MV-4-11 (cell line): ENCODE measurements at regions not wholly inside any gene's neighbourhood (a gene's known extent, or its start where the extent isn't known, plus 50 kb on each side); places are given as distances from the start of the nearest gene placed in this dataset.
"Not testable (repeated sequence)": the region's sequence is repeated elsewhere in the genome, so short reads cannot be mapped to it uniquely, and the experiment has no call there.

ENCODE experiments used
- DNase-seq: peaks from one replicate; lab custom pipeline; 2025; lab: John Stamatoyannopoulos, UW

DNA sequence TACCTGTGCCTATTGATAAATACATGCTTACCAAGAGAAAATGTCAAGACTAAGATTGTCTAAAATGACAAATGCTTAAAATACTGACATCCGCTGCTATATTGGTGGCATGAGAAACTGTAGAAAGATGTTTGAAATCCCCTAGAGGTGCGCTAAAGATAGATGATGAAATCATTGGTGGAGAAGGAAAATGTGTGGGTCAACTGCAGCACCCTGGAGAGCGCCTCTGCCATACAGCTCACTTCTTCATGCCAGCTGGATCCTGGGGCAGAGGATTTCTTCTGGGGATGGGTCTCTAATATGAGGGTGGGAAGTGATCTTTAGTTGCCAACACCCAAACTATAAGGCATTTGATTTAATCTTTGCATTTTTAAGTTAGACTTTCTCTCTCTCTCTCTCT, 680.4 kb upstream of the POM121L12 start:
- no peak for DNase-seq

GRCh38 chr7:52352013-52352981, 683.1 kb upstream of the POM121L12 start:
- no peak for DNase-seq

DNA sequence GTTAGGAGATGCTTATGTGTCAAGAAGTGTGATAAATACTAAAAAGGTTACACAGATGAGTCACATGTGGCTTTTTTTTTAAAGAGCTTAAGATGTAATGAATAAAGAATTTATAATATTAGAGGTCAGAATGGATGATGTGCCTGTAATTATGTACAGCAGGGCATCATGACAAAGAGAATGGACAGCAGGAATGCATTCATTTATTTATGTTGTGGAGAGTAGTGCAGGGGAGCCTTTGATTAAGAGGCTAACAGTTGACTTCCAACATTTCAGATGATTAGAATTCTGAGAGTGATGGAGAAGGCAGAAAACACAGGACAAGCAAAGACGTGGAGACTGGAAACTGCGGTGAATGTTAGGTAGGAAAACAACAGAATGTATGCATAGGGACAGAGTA, 691.4 kb upstream of the POM121L12 start:
- DNase-seq: no peak

GRCh38 chr7:52340067-52340466, 695.4 kb upstream of the POM121L12 start:
- no peak for DNase-seq

DNA sequence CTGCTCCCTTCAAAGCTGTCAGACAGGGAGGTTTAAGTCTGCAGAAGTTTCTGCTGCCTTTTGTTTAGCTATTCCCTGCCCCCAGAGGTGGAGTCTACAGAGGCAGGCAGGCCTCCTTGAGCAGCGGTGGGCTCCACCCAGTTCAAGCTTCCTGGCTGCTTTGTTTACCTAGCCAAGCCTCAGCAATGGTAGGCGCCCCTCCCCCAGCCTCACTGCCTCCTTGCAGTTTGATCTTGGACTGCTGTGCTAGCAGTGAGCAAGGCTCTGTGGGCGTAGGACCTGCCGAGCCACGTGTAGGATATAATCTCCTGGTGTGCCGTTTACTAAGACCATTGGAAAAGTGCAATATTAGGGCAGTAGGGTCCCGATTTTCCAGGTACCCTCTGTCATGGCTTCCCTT, 707.1 kb upstream of the POM121L12 start:
- DNase-seq: not testable (repeated sequence)

DNA sequence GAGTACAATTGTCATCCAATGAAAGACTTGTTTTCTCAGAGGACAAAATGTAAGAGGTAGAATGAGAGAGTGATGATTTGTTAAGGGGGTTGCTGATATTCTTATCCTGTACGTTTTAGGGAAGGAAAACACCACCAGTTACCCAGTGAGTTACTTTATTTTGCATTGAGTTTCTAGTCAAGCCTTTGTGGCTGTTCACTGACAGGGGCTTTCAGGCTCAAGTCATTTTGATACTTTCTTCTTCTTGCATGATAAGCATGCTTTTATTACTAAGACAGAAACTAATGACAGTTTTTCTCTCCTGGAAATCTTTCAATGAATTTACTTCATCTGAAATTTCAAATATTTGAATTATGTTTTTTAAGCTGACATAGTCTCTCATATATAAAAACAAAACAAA, 710.2 kb upstream of the POM121L12 start:
- no peak for DNase-seq

GRCh38 chr7:52323202-52323746, 712.2 kb upstream of the POM121L12 start:
- DNase-seq: no peak

- no peak for DNase-seq
These were observed 714.8 kb upstream of the POM121L12 start for GRCh38 chr7:52320610-52321009.

GRCh38 chr7:52317921-52318320, 717.5 kb upstream of the POM121L12 start:
- no peak for DNase-seq

DNA sequence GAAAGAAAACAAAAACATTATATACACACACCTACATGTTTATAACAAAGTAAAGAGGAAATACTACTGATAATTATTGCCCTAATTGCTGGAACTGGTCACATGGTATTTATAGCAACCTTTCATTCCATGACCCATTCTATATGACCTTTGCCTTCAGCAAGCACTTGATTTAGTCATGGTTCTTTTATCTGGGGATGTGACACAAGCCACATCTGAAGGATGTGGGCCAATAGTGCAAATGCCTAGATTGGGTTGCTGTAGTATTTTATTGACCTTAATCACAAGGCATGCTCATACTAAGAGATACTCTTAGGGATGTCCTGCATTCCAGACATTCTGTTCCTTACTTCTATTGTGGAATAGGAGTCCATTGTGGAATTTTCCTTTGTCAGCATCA, 723.5 kb upstream of the POM121L12 start:
- DNase-seq: no peak

- no peak for DNase-seq
These were observed 725.8 kb upstream of the POM121L12 start for GRCh38 chr7:52309631-52310030.

DNA sequence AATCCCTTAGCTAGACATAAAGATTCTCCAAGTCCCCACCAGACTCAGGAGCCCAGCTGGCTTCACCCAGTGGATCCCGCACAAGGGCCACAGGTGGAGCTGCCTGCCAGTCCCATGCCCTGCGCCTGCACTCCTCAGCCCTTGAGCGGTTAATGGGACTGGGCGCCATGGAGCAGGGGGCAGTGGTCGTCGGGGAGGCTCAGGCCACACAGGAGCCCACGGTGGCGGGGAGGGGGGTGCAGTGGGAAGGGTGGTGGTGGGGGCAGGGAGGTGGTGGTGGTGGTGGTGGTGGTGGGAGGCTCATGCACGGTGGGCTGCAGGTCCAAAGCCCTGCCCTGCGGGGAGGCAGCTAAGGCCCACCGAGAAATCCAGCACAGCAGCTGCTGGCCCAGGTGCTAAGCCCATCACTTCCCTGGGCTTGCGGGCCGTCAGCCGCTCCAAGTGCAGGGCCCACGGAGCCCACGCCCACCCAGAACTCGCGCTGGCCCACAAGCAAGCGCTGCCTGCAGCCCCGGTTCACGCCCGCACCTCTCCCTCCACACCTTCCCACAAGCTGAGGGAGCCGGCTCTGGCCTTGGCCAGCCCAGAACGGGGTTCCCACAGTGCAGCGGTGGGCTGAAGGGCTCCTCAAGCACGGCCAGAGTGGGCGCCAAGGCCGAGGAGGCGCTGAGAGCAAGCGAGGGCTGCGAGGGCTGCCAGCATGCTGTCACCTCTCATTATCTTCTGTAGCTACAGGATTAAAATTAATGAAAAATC, 732.5 kb upstream of the POM121L12 start:
- DNase-seq: no peak

GRCh38 chr7:52297128-52297527, 738.3 kb upstream of the POM121L12 start:
- DNase-seq: no peak

DNA sequence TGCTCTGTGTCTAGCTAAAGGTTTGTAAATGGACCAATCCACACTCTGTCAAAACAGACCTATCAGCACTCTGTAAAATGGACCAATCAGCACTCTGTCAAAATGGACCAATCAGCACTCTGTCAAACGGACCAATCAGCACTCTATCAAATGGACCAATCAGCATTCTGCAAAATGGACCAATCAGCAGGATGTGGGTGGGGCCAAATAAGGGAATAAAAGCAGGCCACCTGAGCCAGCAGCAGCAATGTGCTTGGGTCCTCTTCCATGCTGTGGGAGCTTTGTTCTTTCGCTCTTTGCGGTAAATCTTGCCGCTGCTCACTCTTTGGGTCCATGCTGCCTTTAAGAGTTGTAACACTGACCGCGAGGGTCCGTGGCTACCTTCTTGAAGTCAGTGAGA, 740.5 kb upstream of the POM121L12 start:
- DNase-seq: no peak

DNA sequence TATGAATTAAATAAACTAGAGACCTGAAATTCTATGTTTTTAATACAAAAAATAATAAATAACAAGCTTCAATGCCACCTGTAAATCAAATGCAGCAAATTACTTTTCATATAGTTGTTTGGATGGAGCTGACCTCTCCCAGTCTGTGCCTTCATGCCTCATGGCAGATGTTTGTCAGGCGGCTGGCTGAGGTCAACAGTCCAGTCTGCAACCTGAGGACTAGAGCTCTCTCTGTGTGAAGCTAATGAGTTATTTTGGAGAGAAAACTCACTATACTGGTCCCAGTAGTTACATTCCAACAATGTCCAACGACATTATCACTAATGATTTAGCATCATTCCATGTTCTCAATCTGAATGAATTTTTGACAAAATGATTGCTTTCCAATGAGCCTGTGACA, 746.2 kb upstream of the POM121L12 start:
- DNase-seq: no peak

GRCh38 chr7:52287698-52288097, 747.7 kb upstream of the POM121L12 start:
- no peak for DNase-seq

DNA sequence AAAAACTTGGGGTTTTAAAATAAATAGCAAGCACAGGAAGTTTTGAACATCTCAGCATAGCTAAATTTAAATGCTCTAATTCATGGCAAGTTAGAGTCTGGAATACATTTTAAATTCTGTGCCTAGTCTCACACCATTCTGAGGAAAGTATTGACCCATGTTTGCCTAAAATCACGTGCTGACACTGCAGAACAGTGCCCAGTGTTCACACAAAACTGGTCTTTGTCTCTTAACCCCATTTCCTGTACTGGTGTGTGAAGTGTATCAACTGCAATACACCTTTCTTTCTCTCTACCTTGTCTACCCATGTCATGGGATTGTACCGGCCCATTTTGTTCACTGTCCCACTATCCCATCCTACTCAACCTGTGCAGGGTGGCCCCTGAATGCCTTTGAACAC, 749.7 kb upstream of the POM121L12 start:
- DNase-seq: no peak

DNA sequence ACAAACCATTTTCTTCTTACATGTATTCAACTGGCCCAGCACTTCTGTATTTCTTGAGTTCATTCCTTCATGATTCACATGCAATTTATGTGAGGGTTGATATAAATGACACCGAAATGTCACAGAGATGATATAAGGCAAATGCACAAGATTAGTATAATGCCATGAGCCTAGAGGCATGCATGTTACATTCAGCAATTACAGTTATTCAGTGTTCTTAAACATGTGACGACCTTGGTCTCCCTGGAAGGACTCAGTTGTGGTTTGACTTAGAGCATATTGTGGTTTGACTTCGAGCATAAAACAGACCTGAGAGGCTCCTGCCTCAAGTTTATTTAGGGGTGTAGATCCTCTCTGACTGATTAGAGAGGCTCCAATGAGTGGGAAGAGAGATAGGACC, 752.1 kb upstream of the POM121L12 start:
- DNase-seq: no peak

GRCh38 chr7:52273685-52274610, 761.5 kb upstream of the POM121L12 start:
- no peak for DNase-seq

DNA sequence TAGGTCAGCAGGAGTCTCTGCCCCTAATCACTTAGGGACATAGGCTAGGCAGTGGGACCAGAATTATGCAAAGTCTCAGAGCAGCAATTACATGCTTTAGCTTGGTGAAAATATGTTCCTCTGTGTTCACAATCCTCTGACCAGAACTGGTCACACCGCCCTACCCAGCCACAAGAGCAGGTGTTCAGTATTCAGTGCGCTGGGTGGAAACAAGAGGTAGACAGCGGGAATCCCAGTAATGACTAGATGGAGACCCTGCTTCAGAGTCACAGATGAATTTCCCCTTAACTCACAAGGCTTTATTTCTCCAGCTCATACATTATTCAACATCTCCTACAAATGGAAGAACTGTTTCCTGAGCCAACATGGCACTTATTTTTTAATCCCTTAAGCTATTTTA, 763.7 kb upstream of the POM121L12 start:
- DNase-seq: no peak

DNA sequence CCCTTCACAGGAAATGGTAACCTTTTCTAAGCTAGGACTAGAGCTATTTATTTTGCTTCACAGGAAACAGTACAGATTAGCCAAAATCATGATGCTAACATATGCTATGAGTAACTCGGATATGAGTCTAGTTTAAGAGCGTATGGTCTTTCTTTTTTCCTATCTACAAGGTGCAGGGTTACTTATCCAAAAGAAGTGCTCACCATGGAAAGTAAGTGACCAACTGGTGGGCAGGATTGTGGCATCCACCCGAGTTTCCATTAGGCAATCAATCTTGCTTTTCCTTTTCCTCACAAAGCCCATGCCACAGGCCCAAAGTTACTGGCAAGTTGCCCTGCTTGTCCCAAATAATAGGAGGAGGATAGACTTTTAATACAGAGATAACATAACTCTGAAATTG, 765.1 kb upstream of the POM121L12 start:
- no peak for DNase-seq

DNA sequence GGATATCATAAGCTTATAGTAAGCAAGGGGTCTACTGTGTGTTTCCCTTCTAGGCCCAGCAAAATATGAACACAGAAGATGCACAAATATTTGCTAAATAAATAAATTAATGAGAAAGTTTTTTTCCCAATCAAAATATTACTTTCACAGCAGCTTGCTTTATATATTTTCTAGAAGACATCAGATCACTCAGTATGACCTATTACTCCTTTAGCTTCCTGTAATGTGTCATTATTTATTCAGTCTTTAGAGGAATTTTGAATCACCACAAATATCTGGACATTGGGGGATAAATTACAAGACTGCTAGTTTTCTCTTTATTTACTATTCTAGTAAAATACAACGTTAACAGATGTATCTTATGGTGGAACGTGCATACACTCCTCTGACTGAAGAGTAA, 765.8 kb upstream of the POM121L12 start:
- no peak for DNase-seq
